NB4 (cell line): ENCODE measurements at regions not wholly inside any gene's neighbourhood (a gene's known extent, or its start where the extent isn't known, plus 50 kb on each side); places are given as distances from the start of the nearest gene placed in this dataset.

ENCODE experiments used
- MYC ChIP-seq: IDR thresholded peaks from 2 replicates; pipeline ENCODE4 v1.6.1; 2011; ENCODE audit warnings: low read depth, low read length
- POLR2A ChIP-seq: IDR thresholded peaks from 2 replicates; pipeline ENCODE4 v1.6.1; 2011; ENCODE audit warnings: mild to moderate bottlenecking; ENCODE audit not compliant: insufficient read length; ENCODE audit errors: extremely low read depth
- TF ChIP-seq, protein P1 (sequence below): IDR thresholded peaks from one replicate; pipeline ENCODE4 v1.5.1; 2012; ENCODE audit warnings: low read depth, low read length
- TF ChIP-seq, protein P2 (sequence below): IDR thresholded peaks from 2 replicates; pipeline ENCODE4 v1.6.1; 2011; ENCODE audit warnings: low read depth, low read length

GRCh38 chr3:167094632-167095031, 285.5 kb downstream of the ZBBX start:
- TF ChIP-seq, protein P1, sequence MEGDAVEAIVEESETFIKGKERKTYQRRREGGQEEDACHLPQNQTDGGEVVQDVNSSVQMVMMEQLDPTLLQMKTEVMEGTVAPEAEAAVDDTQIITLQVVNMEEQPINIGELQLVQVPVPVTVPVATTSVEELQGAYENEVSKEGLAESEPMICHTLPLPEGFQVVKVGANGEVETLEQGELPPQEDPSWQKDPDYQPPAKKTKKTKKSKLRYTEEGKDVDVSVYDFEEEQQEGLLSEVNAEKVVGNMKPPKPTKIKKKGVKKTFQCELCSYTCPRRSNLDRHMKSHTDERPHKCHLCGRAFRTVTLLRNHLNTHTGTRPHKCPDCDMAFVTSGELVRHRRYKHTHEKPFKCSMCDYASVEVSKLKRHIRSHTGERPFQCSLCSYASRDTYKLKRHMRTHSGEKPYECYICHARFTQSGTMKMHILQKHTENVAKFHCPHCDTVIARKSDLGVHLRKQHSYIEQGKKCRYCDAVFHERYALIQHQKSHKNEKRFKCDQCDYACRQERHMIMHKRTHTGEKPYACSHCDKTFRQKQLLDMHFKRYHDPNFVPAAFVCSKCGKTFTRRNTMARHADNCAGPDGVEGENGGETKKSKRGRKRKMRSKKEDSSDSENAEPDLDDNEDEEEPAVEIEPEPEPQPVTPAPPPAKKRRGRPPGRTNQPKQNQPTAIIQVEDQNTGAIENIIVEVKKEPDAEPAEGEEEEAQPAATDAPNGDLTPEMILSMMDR: no peak
- TF ChIP-seq POLR2A (no peak), MYC (no peak)
- TF ChIP-seq, protein P2, sequence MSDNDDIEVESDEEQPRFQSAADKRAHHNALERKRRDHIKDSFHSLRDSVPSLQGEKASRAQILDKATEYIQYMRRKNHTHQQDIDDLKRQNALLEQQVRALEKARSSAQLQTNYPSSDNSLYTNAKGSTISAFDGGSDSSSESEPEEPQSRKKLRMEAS: no peak
